Liver (tissue), 3 donors: ENCODE measurements at regions not wholly inside any gene's neighbourhood (a gene's known extent, or its start where the extent isn't known, plus 50 kb on each side); places are given as distances from the start of the nearest gene placed in this dataset.

ENCODE experiments used
- ATF3 ChIP-seq: IDR thresholded peaks from 2 replicates; pipeline ENCODE4 v1.6.1; 2016; ENCODE audit warnings: antibody characterized with exemption
- CTCF ChIP-seq: fragments of 150-350 bp; IDR thresholded peaks from 2 replicates; pipeline ENCODE4 v1.5.1; 2017; ENCODE audit warnings: improper control_type of control experiment, low read depth, low read length; ENCODE audit not compliant: missing input control
- EGR1 ChIP-seq, 2 donors: IDR thresholded peaks; 2 replicates each; pipeline ENCODE4 v1.6.1; 2016 to 2018; ENCODE audit warnings: antibody characterized with exemption in 2 of 2, low read depth in 2 of 2
- GABPA ChIP-seq, 2 donors: IDR thresholded peaks in 1 of 2; conservative IDR thresholded peaks in 1 of 2; 2 replicates each; pipeline ENCODE4 v1.6.1; 2016; ENCODE audit warnings: antibody characterized with exemption in 2 of 2, mild to moderate bottlenecking in 1 of 2, moderate library complexity in 1 of 2
- JUND ChIP-seq, 2 donors: IDR thresholded peaks; 2 replicates each; pipeline ENCODE4 v1.6.1; 2016; ENCODE audit warnings: antibody characterized with exemption in 2 of 2
- RAD21 ChIP-seq, 2 donors: IDR thresholded peaks; 2 replicates each; pipeline ENCODE4 v1.6.1; 2016; ENCODE audit warnings: antibody characterized with exemption in 2 of 2, mild to moderate bottlenecking in 2 of 2
- REST ChIP-seq: IDR thresholded peaks from 2 replicates; pipeline ENCODE4 v1.6.1; 2016; ENCODE audit warnings: antibody characterized with exemption, mild to moderate bottlenecking
- RXRA ChIP-seq, 2 donors: IDR thresholded peaks; 2 replicates each; pipeline ENCODE4 v1.6.1; 2017 to 2018; ENCODE audit warnings: antibody characterized with exemption in 2 of 2, mild to moderate bottlenecking in 1 of 2
- SP1 ChIP-seq: IDR thresholded peaks from 2 replicates; pipeline ENCODE4 v1.6.1; 2018; ENCODE audit warnings: antibody characterized with exemption, mild to moderate bottlenecking
- TAF1 ChIP-seq: conservative IDR thresholded peaks from 2 replicates; pipeline ENCODE4 v1.6.1; 2016; ENCODE audit warnings: antibody characterized with exemption, mild to moderate bottlenecking
- YY1 ChIP-seq: IDR thresholded peaks from 2 replicates; pipeline ENCODE4 v1.6.1; 2016; ENCODE audit warnings: antibody characterized with exemption, mild to moderate bottlenecking
- ZBTB33 ChIP-seq: IDR thresholded peaks from 2 replicates; pipeline ENCODE4 v1.6.1; 2016; ENCODE audit warnings: antibody characterized with exemption
- donor health status: healthy.
- donor health status: healthy.

- TF ChIP-seq CTCF, result no peak
- no peak for TF ChIP-seq RXRA (IDR thresholded peaks at IDR 0.05)
- no peak for TF ChIP-seq JUND (IDR thresholded peaks at IDR 0.05)
- no peak for TF ChIP-seq YY1
- TF ChIP-seq EGR1 (IDR thresholded peaks at IDR 0.05; ENCODE audit: low read depth in 2 of 2), result no peak
- no peak for TF ChIP-seq ATF3
- no peak for TF ChIP-seq TAF1
- no peak for TF ChIP-seq REST
- TF ChIP-seq SP1, result no peak
- TF ChIP-seq RAD21 (IDR thresholded peaks at IDR 0.05), result no peak
- no peak for TF ChIP-seq GABPA (IDR thresholded peaks at IDR 0.05 in 1 of 2, conservative IDR thresholded peaks at IDR 0.05 in 1 of 2)
- no peak for TF ChIP-seq ZBTB33
These were observed 508.9 kb upstream of the NRP1 start for GRCh38 chr10:33843379-33843778.
